HG02623 (cell line): ENCODE measurements at regions not wholly inside any gene's neighbourhood (a gene's known extent, or its start where the extent isn't known, plus 50 kb on each side); places are given as distances from the start of the nearest gene placed in this dataset.
A peak's percentile ranks its signal among the peaks of the same experiment; 100 is the strongest.
"Not testable (repeated sequence)": the region's sequence is repeated elsewhere in the genome, so short reads cannot be mapped to it uniquely, and the experiment has no call there.

Source experiments
- ATAC-seq: cut with Tn5 transposase; IDR thresholded peaks from one replicate; pipeline ENCODE4 v1.9.1; 2021; ENCODE audit warnings: moderate library complexity; ENCODE audit not compliant: unreplicated experiment

- not testable (repeated sequence) for ATAC-seq
Observed at GRCh38 chr2:111551428-111551827, 332.6 kb downstream of the ANAPC1 start.

- not testable (repeated sequence) for ATAC-seq
Observed at GRCh38 chr2:111552625-111553024, 331.4 kb downstream of the ANAPC1 start.

- ATAC-seq = not testable (repeated sequence)
Observed at GRCh38 chr2:111559301-111559700, 324.7 kb downstream of the ANAPC1 start.

GRCh38 chr2:111559814-111560213, 324.2 kb downstream of the ANAPC1 start:
- ATAC-seq = not testable (repeated sequence)

- ATAC-seq = not testable (repeated sequence)
Observed at GRCh38 chr2:111566068-111566467, 317.9 kb downstream of the ANAPC1 start.

- ATAC-seq = not testable (repeated sequence)
Observed at GRCh38 chr2:111567233-111567632, 316.8 kb downstream of the ANAPC1 start.

GRCh38 chr2:111569356-111570199, 314.4 kb downstream of the ANAPC1 start:
- ATAC-seq = not testable (repeated sequence)

- ATAC-seq = peak; percentile 47
Observed at GRCh38 chr2:111570300-111571114, 313.5 kb downstream of the ANAPC1 start.

- ATAC-seq = not testable (repeated sequence)
Observed at GRCh38 chr2:111574803-111575202, 309.2 kb downstream of the ANAPC1 start.

- ATAC-seq = not testable (repeated sequence)
Observed at GRCh38 chr2:111577154-111577885, 306.7 kb downstream of the ANAPC1 start.

GRCh38 chr2:111579500-111580134, 304.4 kb downstream of the ANAPC1 start:
- ATAC-seq = not testable (repeated sequence)

- not testable (repeated sequence) for ATAC-seq
Observed at GRCh38 chr2:111580616-111581015, 303.4 kb downstream of the ANAPC1 start.

- ATAC-seq = not testable (repeated sequence)
Observed at GRCh38 chr2:111582090-111582489, 301.9 kb downstream of the ANAPC1 start.

- not testable (repeated sequence) for ATAC-seq
Observed at GRCh38 chr2:111583480-111583879, 300.5 kb downstream of the ANAPC1 start.

GRCh38 chr2:111584540-111584939, 299.5 kb downstream of the ANAPC1 start:
- ATAC-seq = not testable (repeated sequence)

- ATAC-seq = not testable (repeated sequence)
Observed at GRCh38 chr2:111584950-111585349, 299.0 kb downstream of the ANAPC1 start.

- not testable (repeated sequence) for ATAC-seq
Observed at GRCh38 chr2:111586014-111586413, 298.0 kb downstream of the ANAPC1 start.

GRCh38 chr2:111595072-111595471, 288.9 kb downstream of the ANAPC1 start:
- ATAC-seq = not testable (repeated sequence)

- ATAC-seq = not testable (repeated sequence)
Observed at GRCh38 chr2:111596808-111597705, 286.9 kb downstream of the ANAPC1 start.
